ENCODE measurements at regions not wholly inside any gene's neighbourhood (a gene's known extent, or its start where the extent isn't known, plus 50 kb on each side); places are given as distances from the start of the nearest gene placed in this dataset.

DNA sequence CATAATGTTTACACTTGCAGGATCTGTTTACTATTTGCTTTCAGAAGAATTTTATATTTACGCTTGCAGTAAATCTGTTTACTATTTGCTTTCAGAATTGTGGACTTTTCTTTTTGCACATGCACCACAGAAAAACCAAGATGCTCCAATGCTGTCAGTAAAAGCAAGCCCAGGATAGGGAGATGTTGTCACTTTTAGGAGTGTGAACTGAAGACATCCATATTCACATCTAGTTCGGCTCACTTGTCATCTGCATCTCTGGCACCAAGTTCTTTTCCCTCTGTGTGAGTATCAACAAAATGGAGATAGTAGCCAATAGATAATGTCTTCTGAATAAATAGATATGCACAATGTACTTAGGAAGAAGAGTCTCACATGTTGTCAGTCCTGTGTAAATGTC lies 109.3 kb upstream of the MXRA5 start:
- no peak overlapping the region for H3K4me3 ChIP-seq (ENCODE audit: low read length in 2 of 2)
- H3K79me1 ChIP-seq (ENCODE audit: low read depth, low read length), result no peaks in the 10 kb centered on the region
- no peak overlapping the region for H3K9ac ChIP-seq (ENCODE audit: low read depth, low read length, poor library complexity)
- H2BK15ac ChIP-seq (ENCODE audit: low read length), result no peak overlapping the region
- no peak for DNase-seq (ENCODE audit: low spot score)
- no peak overlapping the region for H3K4ac ChIP-seq (ENCODE audit: low read length)
- no peak overlapping the region for H3K4me2 ChIP-seq (ENCODE audit: insufficient read depth, low read length, poor library complexity, severe bottlenecking)
- H3K27me3 ChIP-seq (ENCODE audit: control insufficient read depth in 3 of 3, insufficient read depth in 3 of 3, low read depth in 1 of 3, low read length in 3 of 3), result no peaks in the 10 kb centered on the region
- H3K4me1 ChIP-seq (ENCODE audit: control insufficient read depth in 2 of 2, insufficient read depth in 1 of 2, low read depth in 1 of 2, low read length in 2 of 2), result no peaks in the 10 kb centered on the region
- H3K14ac ChIP-seq (ENCODE audit: low read length), result no peak overlapping the region
- no peak overlapping the region for H3K18ac ChIP-seq (ENCODE audit: low read length)
- no peak overlapping the region for H2BK120ac ChIP-seq (ENCODE audit: low read depth, low read length)
- H4K8ac ChIP-seq (ENCODE audit: low read depth, low read length), result no peak overlapping the region
- no peak overlapping the region for H2AK5ac ChIP-seq (ENCODE audit: low read depth, low read length)
- H4K91ac ChIP-seq (ENCODE audit: low read depth, low read length, poor library complexity), result no peak overlapping the region
- no peaks in the 10 kb centered on the region for H3K36me3 ChIP-seq (replicated peaks in 1 of 2; ENCODE audit: control insufficient read depth in 2 of 2, insufficient read depth in 2 of 2, low read length in 2 of 2)
- H2AFZ ChIP-seq (ENCODE audit: low read length), result no peak overlapping the region
- no peak overlapping the region for H2BK5ac ChIP-seq (ENCODE audit: low read length)
- no peak overlapping the region for H3K27ac ChIP-seq (replicated peaks; ENCODE audit: low read length)
- no CpG with 5 or more reads among the region's 2 CpGs for WGBS, 2 donors (ENCODE audit: extremely low coverage in 2 of 2, insufficient read length in 2 of 2, insufficient replicate concordance in 1 of 2)
- H3K9me3 ChIP-seq (replicated peaks in 1 of 2; ENCODE audit: control insufficient read depth in 2 of 2, insufficient read depth in 1 of 2, low read depth in 1 of 2, low read length in 2 of 2), result no peaks in the 10 kb centered on the region
- H3K23ac ChIP-seq (ENCODE audit: low read depth, low read length, poor library complexity), result no peak overlapping the region
- no peak overlapping the region for H2BK12ac ChIP-seq (ENCODE audit: low read length)

DNA sequence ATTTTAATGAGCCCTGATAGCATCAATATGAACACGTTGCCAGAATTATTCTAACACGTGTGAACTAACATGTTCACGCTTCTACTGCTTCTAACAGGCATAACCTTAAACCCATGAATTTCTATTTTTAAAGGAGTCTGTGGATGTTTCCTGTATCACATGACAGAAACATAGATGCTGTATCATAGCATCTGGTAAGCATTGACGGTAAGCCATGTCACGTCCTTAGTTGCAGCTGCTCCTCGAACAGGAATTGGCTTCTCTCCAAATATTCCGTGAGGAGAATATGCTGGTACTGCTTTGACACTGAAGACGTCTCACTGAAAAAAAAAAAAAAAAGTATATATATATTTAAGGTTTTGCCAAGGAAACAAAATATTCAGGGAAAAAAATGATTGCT lies 105.1 kb upstream of the MXRA5 start:
- Histone ChIP-seq H4K8ac (ENCODE audit: low read depth, low read length) (no peak overlapping the region), H4K91ac (ENCODE audit: low read depth, low read length, poor library complexity) (no peak overlapping the region), H3K18ac (ENCODE audit: low read length) (no peak overlapping the region), H3K79me1 (ENCODE audit: low read depth, low read length) (no peaks in the 10 kb centered on the region), H3K4ac (ENCODE audit: low read length) (no peak overlapping the region), H2BK120ac (ENCODE audit: low read depth, low read length) (no peak overlapping the region), H3K27ac (replicated peaks; ENCODE audit: low read length) (no peak overlapping the region), H3K14ac (ENCODE audit: low read length) (no peak overlapping the region), H3K36me3 (replicated peaks in 1 of 2; ENCODE audit: control insufficient read depth in 2 of 2, insufficient read depth in 2 of 2, low read length in 2 of 2) (no peaks in the 10 kb centered on the region), H3K4me3 (ENCODE audit: low read length in 2 of 2) (no peak overlapping the region), H3K9me3 (replicated peaks in 1 of 2; ENCODE audit: control insufficient read depth in 2 of 2, insufficient read depth in 1 of 2, low read depth in 1 of 2, low read length in 2 of 2) (no peaks in the 10 kb centered on the region), H3K27me3 (ENCODE audit: control insufficient read depth in 3 of 3, insufficient read depth in 3 of 3, low read depth in 1 of 3, low read length in 3 of 3) (no peaks in the 10 kb centered on the region), H3K23ac (ENCODE audit: low read depth, low read length, poor library complexity) (no peak overlapping the region), H3K4me2 (ENCODE audit: insufficient read depth, low read length, poor library complexity, severe bottlenecking) (no peak overlapping the region), H3K4me1 (ENCODE audit: control insufficient read depth in 2 of 2, insufficient read depth in 1 of 2, low read depth in 1 of 2, low read length in 2 of 2) (no peaks in the 10 kb centered on the region), H3K9ac (ENCODE audit: low read depth, low read length, poor library complexity) (no peak overlapping the region), H2BK12ac (ENCODE audit: low read length) (no peak overlapping the region), H2AFZ (ENCODE audit: low read length) (no peak overlapping the region), H2BK15ac (ENCODE audit: low read length) (no peak overlapping the region), H2BK5ac (ENCODE audit: low read length) (no peak overlapping the region), H2AK5ac (ENCODE audit: low read depth, low read length) (no peak overlapping the region)
- no CpG with 5 or more reads among the region's 8 CpGs for WGBS, 2 donors (ENCODE audit: extremely low coverage in 2 of 2, insufficient read length in 2 of 2, insufficient replicate concordance in 1 of 2)
- no peak for DNase-seq (ENCODE audit: low spot score)

DNA sequence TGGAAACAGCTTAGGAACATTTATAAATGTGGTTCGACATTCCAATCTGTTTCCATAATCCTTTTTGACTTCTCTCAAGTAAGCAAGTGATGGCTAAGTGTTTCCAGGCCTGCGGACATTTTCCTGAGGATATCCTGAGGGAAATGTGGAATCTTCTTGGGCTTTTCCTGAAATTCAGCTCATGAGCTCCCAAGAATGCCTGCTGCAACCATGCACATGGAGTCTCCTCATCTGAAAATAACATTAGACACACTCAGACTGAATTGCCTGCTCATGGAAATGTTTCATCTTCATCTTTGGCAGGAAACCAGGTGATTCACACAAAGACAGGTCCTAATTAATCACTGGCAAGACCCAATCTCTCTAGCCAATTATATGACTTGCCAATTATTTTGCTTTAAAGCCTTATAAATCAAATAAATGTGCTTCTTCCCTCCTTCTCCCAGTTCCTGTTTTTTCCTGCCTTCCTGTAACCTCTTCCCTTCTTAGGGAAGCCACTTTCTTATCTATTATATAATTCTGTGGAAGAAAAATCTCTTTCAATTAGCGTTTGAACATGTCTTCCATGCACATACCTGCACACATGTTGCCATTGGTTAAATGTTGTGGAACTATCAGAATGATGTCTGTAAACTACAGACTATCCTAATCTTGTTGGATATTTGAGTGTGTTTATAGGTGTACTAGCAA lies 104.6 kb upstream of the MXRA5 start:
- Histone ChIP-seq H2BK5ac (ENCODE audit: low read length) (no peak overlapping the region), H3K18ac (ENCODE audit: low read length) (no peak overlapping the region), H3K9ac (ENCODE audit: low read depth, low read length, poor library complexity) (no peak overlapping the region), H3K36me3 (replicated peaks in 1 of 2; ENCODE audit: control insufficient read depth in 2 of 2, insufficient read depth in 2 of 2, low read length in 2 of 2) (no peaks in the 10 kb centered on the region), H2AFZ (ENCODE audit: low read length) (no peak overlapping the region), H4K91ac (ENCODE audit: low read depth, low read length, poor library complexity) (no peak overlapping the region), H3K23ac (ENCODE audit: low read depth, low read length, poor library complexity) (no peak overlapping the region), H3K4me2 (ENCODE audit: insufficient read depth, low read length, poor library complexity, severe bottlenecking) (no peak overlapping the region), H3K4ac (ENCODE audit: low read length) (no peak overlapping the region), H2BK15ac (ENCODE audit: low read length) (no peak overlapping the region), H3K79me1 (ENCODE audit: low read depth, low read length) (no peaks in the 10 kb centered on the region), H3K27me3 (ENCODE audit: control insufficient read depth in 3 of 3, insufficient read depth in 3 of 3, low read depth in 1 of 3, low read length in 3 of 3) (no peaks in the 10 kb centered on the region), H3K27ac (replicated peaks; ENCODE audit: low read length) (no peak overlapping the region), H4K8ac (ENCODE audit: low read depth, low read length) (no peak overlapping the region), H3K4me1 (ENCODE audit: control insufficient read depth in 2 of 2, insufficient read depth in 1 of 2, low read depth in 1 of 2, low read length in 2 of 2) (no peaks in the 10 kb centered on the region), H3K9me3 (replicated peaks in 1 of 2; ENCODE audit: control insufficient read depth in 2 of 2, insufficient read depth in 1 of 2, low read depth in 1 of 2, low read length in 2 of 2) (no peaks in the 10 kb centered on the region), H3K14ac (ENCODE audit: low read length) (no peak overlapping the region), H2BK120ac (ENCODE audit: low read depth, low read length) (no peak overlapping the region), H3K4me3 (ENCODE audit: low read length in 2 of 2) (no peak overlapping the region), H2BK12ac (ENCODE audit: low read length) (no peak overlapping the region), H2AK5ac (ENCODE audit: low read depth, low read length) (no peak overlapping the region)
- WGBS, 2 donors (ENCODE audit: extremely low coverage in 2 of 2, insufficient read length in 2 of 2, insufficient replicate concordance in 1 of 2), result no CpG with 5 or more reads among the region's 3 CpGs
- DNase-seq (ENCODE audit: low spot score), result no peak

DNA sequence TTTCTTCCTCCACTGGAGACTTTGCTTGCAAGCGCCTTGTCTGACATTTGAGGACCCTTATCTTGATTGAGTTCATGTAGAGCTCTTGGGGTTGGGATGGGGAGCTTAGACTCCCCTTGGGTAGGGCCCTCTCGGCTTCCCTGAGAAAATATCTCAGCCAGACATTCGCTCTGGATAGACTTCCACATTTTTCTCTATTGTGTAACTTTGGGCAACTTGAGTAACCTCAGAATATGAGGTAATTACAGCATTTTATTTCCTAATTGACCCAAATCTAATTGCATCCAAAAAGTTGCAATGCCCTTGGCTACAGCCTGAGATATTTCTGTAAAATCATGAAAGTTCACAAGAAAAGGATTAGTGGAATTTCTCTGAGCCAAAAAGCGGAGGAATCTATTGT lies 102.8 kb upstream of the MXRA5 start:
- no peaks in the 10 kb centered on the region for H3K4me1 ChIP-seq (ENCODE audit: control insufficient read depth in 2 of 2, insufficient read depth in 1 of 2, low read depth in 1 of 2, low read length in 2 of 2)
- H2AFZ ChIP-seq (ENCODE audit: low read length), result no peak overlapping the region
- H3K18ac ChIP-seq (ENCODE audit: low read length), result no peak overlapping the region
- no peak overlapping the region for H4K8ac ChIP-seq (ENCODE audit: low read depth, low read length)
- H3K27me3 ChIP-seq (ENCODE audit: control insufficient read depth in 3 of 3, insufficient read depth in 3 of 3, low read depth in 1 of 3, low read length in 3 of 3), result no peaks in the 10 kb centered on the region
- H2BK15ac ChIP-seq (ENCODE audit: low read length), result no peak overlapping the region
- no peak overlapping the region for H2BK5ac ChIP-seq (ENCODE audit: low read length)
- no peaks in the 10 kb centered on the region for H3K36me3 ChIP-seq (replicated peaks in 1 of 2; ENCODE audit: control insufficient read depth in 2 of 2, insufficient read depth in 2 of 2, low read length in 2 of 2)
- DNase-seq (ENCODE audit: low spot score), result no peak
- H3K9ac ChIP-seq (ENCODE audit: low read depth, low read length, poor library complexity), result no peak overlapping the region
- no CpG with 5 or more reads among the region's 4 CpGs for WGBS, 2 donors (ENCODE audit: extremely low coverage in 2 of 2, insufficient read length in 2 of 2, insufficient replicate concordance in 1 of 2)
- no peak overlapping the region for H2AK5ac ChIP-seq (ENCODE audit: low read depth, low read length)
- no peak overlapping the region for H3K14ac ChIP-seq (ENCODE audit: low read length)
- H2BK12ac ChIP-seq (ENCODE audit: low read length), result no peak overlapping the region
- H3K9me3 ChIP-seq (replicated peaks in 1 of 2; ENCODE audit: control insufficient read depth in 2 of 2, insufficient read depth in 1 of 2, low read depth in 1 of 2, low read length in 2 of 2), result no peaks in the 10 kb centered on the region
- no peak overlapping the region for H4K91ac ChIP-seq (ENCODE audit: low read depth, low read length, poor library complexity)
- no peak overlapping the region for H3K4ac ChIP-seq (ENCODE audit: low read length)
- no peak overlapping the region for H2BK120ac ChIP-seq (ENCODE audit: low read depth, low read length)
- H3K4me2 ChIP-seq (ENCODE audit: insufficient read depth, low read length, poor library complexity, severe bottlenecking), result no peak overlapping the region
- H3K23ac ChIP-seq (ENCODE audit: low read depth, low read length, poor library complexity), result no peak overlapping the region
- H3K4me3 ChIP-seq (ENCODE audit: low read length in 2 of 2), result no peak overlapping the region
- H3K79me1 ChIP-seq (ENCODE audit: low read depth, low read length), result no peaks in the 10 kb centered on the region
- H3K27ac ChIP-seq (replicated peaks; ENCODE audit: low read length), result no peak overlapping the region
